LoVo (cell line): ENCODE measurements at regions not wholly inside any gene's neighbourhood (a gene's known extent, or its start where the extent isn't known, plus 50 kb on each side); places are given as distances from the start of the nearest gene placed in this dataset.
A peak's percentile ranks its signal among the peaks of the same experiment; 100 is the strongest.
"Not testable (repeated sequence)": the region's sequence is repeated elsewhere in the genome, so short reads cannot be mapped to it uniquely, and the experiment has no call there.

Experiments used
- DNase-seq: peaks from one replicate; pipeline ENCODE4 v3.0.0-alpha.2; 2016; ENCODE audit warnings: low spot score

DNA sequence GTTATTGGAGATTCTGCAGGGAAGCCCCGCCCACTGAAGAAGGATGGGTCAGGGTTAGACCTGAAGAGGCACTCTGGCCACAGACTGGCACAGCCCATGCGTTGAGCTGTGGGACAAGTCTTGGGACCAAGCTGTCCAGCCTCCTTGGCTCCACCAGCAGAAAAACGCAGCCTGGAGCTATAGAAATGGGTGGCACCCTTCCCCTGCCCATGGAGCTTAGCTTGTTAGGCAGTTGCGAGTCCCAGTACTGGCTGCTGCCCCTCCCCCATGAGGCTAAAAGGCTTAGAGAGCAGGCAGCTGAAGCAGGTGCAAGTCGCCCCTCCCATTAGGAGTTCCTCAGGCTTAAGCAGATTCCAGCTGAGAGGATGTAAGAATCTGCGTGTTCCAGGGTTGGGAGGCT lies 1124.0 kb upstream of the TMEM132C start:
- DNase-seq, result no peak

DNA sequence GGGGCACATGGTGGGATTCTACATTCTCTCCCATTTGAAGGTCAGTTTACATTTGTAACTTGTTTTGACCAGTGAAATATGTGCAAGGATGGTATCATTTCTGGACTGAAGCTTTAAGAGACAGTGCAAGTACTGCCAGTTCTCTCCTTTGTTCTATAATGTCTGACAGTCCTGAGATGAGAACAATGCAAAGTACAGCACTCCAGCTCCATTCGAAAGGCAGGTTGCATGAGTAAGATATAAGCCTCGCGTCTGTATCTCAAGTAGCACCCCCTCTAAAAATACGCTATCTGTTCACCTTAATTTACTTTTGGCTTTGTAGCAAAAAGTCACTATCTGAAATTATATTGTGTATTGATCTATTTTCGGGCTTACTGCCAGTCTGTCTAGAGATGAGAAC lies 1122.2 kb upstream of the TMEM132C start:
- DNase-seq, result no peak

DNA sequence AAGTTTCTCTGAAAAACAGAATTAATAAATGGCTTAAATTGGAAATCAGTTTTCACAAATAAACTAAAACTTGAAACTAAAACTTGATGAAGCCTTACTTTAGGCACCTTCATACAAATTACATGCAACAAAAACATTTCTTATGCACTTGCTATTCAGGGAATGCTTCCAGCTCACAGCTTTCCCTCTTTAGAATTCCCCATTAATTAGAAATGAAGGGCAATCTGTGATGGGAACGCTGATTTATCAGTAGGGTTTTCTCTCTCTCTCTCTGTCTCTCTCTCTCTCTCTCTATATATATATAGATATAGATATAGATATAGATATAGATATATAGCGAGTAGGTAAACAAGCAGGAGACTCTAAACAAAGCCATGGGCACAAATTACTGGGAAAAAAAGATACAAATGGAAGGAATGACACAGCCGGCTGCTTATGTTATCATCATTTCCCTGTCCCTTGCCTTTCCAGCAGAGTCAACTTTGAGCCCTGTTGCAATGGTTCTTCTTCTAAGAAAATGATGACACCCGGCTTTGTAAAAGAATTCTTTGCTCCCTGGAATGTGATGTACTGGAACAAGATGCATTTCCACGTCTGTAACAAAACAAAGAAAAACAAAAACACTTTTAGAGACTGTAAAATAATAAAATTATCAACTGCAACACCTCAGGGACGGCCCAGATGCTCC lies 1121.6 kb upstream of the TMEM132C start:
- no peak for DNase-seq

DNA sequence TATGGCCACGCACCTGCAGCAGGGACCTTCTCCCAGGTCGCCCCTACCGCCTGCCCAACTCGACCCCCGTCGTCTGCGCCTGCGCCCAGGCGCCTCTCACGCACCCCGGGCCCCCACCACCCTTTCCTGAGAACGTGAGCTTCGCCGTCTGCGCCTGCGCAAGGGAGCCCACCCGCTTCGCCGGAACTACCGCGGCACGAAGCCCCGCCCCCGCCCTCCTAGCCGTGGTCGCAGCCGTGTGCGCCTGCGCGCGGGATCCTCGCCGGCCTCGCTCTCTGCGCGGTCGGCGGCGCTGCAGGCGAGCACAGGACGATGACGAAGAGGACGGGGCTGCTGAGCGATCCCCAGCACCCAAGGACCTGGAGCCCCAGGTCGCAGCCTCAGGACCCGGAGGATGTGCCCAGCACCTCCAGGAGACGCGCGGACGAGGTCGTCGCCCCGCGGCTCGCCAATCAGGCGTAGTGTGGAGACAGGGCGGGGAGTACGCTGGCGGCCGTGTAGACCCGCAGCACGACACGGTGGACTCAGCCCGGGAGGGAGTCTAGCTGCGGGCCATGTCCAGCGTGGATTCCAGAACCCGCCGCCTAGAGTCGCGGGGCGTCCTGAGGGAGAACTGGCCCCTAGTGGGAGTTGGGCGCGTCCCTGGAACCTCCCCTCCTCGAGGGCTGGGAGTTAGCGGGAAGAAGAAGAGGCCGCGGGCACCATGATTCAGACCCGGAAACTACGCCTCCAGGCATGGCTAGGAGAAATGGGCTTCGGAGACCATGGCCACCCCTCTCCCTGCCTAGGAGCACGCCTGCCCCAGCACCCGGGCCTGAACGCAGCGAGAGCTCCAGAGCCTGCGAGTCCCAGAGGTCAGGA lies 1120.8 kb upstream of the TMEM132C start:
- peak; percentile 95 for DNase-seq

DNA sequence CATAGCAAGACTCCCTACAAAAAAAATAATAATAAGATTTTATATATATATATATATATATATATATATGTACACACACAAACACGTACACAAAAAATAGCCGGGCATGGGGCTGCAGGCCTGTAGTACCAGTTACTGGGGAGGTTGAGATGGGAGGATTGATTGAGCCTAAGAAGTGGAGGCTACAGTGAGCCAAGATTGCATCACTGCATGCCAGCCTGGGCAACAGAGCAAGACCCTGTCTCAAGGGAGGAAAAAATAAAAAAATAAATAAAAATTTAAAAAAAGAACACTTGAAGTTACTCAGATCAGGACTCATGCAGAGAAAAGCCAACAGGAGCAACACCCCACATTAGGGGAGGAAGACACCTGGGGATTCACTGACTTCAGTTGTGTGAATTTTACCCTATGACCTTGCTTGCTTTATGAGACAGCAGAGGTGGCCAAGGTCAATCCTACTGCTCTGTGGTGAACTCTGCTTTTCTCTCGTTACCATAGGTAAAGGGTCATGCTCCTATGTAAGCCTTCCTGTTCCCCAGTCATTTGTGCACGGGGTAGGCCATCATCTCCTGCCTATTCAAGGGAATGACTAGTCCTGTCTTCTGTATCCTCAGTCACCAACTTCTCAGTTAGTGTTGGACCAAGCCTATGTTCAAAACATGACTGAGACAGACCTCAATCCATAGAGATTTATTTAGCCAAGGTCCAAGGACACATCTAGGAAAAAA lies 1119.8 kb upstream of the TMEM132C start:
- no peak for DNase-seq

DNA sequence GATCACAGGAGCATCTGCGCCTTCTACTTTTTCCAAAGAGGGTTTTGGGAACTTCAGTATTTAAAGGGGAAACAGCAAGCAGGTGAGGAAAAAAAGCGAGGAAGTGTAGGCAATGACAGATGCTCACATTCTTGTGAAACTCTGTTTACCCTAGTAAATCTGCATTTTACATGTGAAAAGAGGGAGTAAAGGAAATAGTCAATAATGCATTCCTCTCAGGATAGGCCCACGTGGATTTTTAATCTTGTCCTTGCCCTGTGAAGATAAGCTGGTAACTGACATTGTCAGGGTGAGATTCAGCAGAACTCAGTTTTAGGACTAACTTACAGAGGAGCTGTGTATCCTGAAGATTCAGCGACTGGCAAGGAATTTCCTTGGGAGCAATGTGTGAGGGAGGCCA lies 1119.2 kb upstream of the TMEM132C start:
- no peak for DNase-seq

DNA sequence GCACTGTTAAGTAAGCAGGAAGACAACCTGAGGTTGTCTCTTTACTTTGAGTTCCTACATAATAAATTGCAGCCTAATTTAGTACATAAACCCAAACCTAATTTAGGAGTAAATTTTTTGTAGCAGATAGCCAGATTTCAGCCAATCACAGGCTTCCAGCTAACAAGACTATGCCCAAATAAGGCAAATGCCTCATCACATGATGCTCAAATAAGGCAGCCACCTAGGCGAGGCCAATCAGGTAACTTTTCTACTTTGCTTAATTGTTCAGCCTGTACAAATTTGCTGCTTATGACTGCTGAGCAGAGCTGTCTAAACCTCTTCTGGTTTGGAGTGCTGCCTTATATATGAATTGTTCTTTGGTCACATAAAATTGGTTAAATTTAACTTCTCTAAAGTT lies 1118.7 kb upstream of the TMEM132C start:
- DNase-seq, result no peak

DNA sequence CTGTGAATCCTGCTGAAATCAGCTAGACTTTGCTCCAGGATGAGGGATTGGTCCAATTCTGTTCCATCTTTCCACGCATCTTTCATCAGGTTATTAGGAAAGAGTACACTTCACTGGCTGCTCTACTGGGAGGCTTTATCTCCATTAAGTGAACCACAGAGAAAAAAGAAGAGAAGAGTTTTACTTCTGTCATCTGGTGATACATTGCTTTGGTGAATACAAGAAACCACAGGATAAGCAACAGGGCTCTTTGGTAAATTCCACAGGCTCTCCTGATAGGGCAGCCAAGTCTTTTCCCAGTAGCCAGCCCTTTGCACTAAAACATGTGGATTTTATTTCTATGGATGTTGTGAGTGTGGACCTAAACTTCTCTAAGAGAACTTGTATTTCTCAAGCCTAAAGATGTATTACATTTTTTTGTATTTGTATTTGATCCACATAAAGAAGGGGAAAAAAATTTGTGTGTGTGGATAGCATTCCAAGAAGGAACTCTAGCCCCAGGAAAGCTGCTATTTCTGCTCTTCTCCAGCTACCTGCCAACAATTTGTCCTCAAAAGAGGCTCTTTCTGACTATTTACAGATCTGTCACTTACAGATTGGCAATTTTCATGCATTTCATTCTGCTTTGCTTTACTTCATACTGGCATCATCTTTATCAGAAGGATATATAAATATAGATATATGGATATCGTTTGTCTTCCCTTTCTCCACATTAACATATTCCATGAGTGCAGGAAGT lies 1117.6 kb upstream of the TMEM132C start:
- DNase-seq, result no peak

DNA sequence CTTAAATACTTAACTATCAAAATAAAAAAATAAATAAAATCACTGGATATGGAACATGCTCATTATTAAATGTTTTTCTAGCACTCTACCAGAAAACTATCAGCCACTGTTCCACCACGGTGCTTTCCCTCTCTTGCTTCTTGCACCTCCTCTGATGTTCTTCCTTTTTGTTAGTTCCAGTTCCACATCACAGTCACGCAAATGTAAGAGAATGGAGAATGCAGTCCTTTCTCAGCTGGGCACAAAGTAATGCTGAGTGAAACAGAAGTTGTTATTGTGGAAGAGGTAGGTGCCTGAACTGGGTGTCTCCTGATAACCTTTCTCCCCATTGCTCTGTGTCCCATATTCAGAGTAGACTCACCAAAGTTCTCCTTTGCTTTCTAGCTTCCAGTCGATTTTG lies 1116.9 kb upstream of the TMEM132C start:
- no peak for DNase-seq

DNA sequence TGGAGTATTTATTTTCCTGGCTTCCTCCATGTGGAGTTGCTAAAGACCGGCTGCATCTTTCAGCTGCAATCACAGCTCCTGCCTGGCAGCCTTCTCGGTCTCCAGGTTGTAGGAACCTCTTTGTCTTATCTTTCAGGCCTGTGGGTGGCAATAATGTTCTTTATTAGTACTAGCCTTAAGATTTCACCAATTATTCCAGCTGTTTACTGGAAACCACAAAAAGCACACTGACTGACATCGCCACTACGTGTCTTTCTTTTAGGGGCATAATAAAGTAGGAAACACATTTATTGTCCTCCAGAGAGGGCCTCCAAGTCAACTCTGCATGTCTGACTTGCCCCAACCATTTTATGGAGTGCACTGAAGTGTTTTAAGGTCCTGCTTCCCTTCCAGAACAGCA lies 1116.5 kb upstream of the TMEM132C start:
- DNase-seq, result no peak

DNA sequence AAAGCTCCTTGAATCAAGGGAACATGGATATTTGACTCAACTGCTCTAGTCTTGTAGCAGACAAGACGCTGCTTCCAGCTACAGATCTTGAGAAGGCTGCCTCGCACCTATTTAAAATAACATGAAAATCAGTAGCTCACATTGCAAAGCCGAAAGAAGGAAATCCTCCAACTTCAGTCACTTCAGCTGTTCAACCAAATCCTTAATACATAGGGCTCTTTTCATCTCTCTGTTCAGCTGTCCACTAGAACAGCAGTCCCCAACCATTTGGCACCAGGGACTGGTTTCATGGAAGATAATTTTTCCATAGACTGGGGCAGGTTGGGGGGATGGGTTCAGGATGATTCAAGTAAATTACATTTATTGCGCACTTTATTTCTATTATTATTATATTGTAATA lies 1116.0 kb upstream of the TMEM132C start:
- no peak for DNase-seq

DNA sequence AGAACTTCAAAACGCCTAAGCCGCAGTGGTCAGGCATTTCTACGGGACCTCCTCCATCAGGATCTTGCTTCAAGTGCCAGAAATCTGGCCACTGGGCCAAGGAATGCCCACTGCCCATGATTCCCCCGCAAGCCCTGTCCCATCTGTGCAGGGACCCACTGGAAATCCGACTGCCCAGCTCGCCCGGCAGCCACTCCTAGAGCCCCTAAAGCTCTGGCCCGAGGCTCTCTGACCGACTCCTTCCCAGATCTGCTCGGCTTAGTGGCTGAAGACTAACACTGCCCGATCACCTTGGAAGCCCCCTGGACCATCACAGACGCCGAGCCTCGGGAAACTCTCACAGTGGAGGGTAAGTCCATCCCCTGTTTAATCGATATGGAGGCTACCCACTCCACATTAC lies 1113.0 kb upstream of the TMEM132C start:
- no peak for DNase-seq

DNA sequence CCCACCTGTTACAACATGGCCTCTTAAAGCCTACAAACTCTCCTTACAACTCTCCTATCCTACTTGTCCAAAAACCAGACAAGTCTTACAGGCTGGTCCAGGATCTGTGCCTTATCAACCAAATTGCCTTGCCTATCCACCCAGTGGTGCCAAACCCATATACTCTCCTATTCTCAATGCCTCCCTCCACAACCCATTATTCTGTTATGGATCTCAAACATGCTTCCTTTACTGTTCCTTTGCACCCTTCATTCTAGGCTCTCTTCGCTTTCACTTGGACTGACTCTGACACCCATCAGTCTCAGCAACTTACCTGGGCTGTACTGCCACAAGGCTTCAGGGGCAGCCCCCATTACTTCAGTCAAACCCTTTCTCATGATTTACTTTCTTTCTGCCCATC lies 1112.1 kb upstream of the TMEM132C start:
- not testable (repeated sequence) for DNase-seq

DNA sequence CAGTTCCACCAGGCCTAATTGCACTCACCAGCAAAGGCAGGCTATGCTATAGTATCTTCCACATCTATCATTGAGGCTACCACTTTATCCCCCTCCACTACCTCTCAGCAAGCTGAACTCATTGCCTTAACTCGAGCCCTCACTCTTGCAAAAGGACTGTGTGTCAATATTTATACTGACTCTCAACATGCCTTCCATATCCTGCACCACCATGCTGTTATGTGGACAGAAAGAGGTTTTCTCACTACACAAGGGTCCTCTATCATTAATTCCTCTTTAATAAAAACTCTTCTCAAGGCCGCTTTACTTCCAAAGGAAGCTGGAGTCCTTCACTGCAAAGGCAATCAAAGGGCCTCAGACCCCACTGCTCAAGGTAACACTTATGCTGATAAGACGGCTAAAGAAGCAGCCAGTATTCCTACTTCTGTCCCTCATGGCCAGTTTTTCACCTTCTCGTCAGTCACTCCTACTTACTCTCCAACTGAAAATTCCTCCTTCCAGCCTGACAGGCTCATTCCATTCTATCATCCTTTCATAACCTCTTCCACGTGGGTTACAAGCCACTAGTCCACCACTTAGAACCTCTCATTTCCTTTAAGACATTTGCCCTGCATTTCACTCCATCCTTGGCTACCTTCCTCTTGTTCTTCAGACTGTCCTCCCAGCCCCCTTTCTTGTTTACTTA lies 1110.9 kb upstream of the TMEM132C start:
- not testable (repeated sequence) for DNase-seq

DNA sequence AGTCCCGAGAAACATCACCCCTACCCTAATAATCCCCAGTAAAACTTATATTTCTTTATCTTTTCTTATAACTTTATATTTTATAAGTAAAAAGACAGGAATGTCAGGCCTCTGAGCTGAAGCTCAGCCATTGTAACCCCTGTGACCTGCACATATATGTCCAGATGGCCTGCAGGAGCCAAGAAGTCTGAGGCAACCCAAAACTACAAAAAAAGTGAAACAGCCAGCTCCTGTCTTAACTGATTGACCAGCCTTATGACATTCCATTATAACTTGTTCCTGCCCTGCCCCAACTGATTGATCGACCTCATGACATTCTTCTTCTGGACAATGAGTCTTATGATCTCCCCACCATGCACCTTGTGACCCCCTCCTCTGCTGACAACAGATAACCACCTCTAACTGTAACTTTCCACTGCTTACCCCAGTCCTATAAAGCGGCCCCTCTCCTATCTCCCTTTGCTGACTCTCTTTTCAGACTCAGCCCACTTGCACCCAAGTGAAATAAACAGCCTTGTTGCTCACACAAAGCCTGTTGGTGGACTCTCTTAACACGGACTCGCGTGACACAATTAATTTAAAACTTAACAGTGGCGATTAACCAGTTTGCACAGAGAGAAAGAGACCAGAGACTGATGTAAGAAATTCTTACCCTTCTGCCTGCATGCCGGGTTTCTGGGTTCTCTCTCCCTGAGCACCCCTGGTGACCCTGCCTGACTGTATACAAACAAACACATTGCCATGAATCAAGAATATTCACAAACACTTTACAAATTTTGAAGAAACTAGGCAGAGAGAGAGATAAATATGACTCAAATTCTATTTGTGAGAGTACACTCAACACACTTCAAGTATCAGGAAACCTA lies 1109.2 kb upstream of the TMEM132C start:
- not testable (repeated sequence) for DNase-seq

DNA sequence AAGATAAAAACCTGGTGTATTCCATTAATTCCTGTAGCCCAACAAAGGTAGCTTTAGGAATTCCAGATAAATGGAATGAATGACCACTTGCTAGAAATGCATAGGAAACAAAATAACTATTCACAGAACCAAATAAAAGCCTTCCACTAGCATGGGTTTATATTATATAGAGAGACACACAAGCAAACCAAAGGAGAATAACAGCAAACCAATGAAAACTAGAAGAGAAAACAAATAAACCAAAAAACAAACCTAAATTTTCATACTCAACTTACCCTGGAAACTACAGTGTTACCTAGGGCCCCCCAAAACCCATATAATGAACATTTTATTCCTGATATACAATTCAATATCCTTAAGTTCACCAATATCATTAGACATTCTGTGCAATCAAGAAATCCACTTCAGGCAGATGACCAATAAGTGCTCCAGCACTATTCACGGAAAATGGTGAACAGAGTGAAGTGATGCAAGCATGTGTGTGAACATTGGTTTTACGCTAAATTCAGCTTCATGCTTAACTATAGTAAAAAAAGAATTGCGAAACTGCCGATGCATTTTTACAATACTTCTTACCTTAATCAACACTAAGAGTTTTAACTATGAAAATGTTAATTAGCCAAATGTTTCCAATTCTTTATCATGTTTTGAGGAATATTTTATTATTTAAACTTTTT lies 1108.4 kb upstream of the TMEM132C start:
- no peak for DNase-seq

DNA sequence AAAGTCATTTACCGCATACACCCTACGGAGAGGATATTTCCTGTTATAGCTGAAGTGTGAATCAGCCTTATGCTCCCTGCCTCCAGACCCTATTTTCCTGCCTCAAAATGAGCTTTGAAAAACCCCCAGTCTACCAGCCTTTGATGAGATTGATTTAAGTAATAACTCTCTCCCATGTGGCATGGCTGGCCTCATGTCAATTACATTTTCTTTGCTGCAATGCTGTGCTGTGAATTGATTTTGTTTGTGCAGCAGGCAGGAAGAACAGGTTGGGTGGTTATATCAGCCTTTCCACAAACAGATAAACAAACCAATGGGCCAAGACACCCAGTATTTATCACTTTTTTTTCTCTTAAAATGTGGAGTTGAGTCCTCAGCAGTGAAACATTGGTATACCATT lies 1105.5 kb upstream of the TMEM132C start:
- DNase-seq, result no peak

DNA sequence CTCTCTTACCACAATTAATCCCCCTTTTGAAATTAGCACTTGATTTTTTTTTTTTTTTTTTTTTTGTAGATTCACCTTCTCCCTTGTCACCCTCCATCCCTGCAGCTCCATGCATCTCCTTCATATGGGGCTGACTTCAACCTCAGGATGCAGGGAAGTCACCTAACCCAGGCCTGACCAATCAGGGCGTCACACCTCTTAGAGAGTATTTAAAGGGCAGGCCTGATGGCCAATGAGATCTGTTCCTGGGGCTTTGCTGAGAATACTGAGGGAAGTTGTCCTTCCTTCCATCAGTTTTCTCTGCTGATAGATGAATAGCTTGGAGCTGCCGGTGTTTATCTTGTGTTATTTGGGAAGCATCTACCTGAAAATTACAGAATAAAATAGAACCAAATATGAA lies 1104.7 kb upstream of the TMEM132C start:
- no peak for DNase-seq

DNA sequence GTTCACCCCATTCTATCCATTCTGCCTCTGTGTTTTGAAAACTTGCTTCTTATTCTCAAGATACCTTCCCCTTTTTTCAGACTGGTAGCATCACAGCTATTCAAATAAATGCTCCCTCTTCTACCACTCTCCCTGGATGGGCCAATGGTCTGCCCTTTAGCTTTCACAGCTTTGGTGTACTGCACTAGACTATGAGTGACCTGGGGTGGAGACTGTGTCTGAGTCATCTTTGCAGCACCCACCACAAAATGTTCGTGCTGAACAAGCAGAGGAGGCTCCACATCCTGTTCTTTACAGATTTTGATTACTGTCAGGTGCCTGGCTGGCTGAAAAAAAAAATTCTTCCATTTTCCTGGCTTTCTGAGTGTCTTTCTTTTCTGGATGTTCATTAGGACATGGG lies 1104.1 kb upstream of the TMEM132C start:
- no peak for DNase-seq
